C4-2B (cell line): ENCODE measurements at regions not wholly inside any gene's neighbourhood (a gene's known extent, or its start where the extent isn't known, plus 50 kb on each side); places are given as distances from the start of the nearest gene placed in this dataset.

Experiments
- H3K27ac ChIP-seq: fragments of 450-650 bp; 2 replicates; pipeline ENCODE4 v1.5.1; 2017
- CTCF ChIP-seq: fragments of 450-650 bp; conservative IDR thresholded peaks from 2 replicates; pipeline ENCODE4 v1.5.1; 2017; ENCODE audit warnings: mild to moderate bottlenecking
- ZFX ChIP-seq: fragments of 450-650 bp; IDR thresholded peaks from 2 replicates; pipeline ENCODE4 v1.6.1; 2017

- no peak overlapping the region for H3K27ac ChIP-seq
- TF ChIP-seq CTCF: no peak
- TF ChIP-seq ZFX: no peak
These were observed 91.3 kb downstream of the VEGFA start for GRCh38 chr6:43861212-43861894.

- H3K27ac ChIP-seq: no peak overlapping the region
- TF ChIP-seq CTCF (no peak), ZFX (no peak)
These were observed 90.3 kb downstream of the VEGFA start for GRCh38 chr6:43860285-43860684.

- no peak for TF ChIP-seq ZFX
- no peak for TF ChIP-seq CTCF
- H3K27ac ChIP-seq: no peak overlapping the region
These were observed 89.2 kb downstream of the VEGFA start for GRCh38 chr6:43859213-43859612.

GRCh38 chr6:43858161-43859153 is 88.4 kb downstream of the VEGFA start:
- H3K27ac ChIP-seq: no peak overlapping the region

GRCh38 chr6:43856005-43856765 is 86.2 kb downstream of the VEGFA start:
- no peak overlapping the region for H3K27ac ChIP-seq

More at GRCh38 chr6:43858161-43859153, 88.4 kb downstream of the VEGFA start:
- TF ChIP-seq CTCF (no peak), ZFX (no peak)

GRCh38 chr6:43855247-43855646 is 85.2 kb downstream of the VEGFA start:
- no peak for TF ChIP-seq CTCF
- no peak for TF ChIP-seq ZFX
- no peak overlapping the region for H3K27ac ChIP-seq

More at GRCh38 chr6:43856005-43856765, 86.2 kb downstream of the VEGFA start:
- no peak; the same call in 1 of the 2 replicates for TF ChIP-seq CTCF
- TF ChIP-seq ZFX: no peak
